HG02852 (cell line): ENCODE measurements at regions not wholly inside any gene's neighbourhood (a gene's known extent, or its start where the extent isn't known, plus 50 kb on each side); places are given as distances from the start of the nearest gene placed in this dataset.
A peak's percentile ranks its signal among the peaks of the same experiment; 100 is the strongest.
"Not testable (repeated sequence)": the region's sequence is repeated elsewhere in the genome, so short reads cannot be mapped to it uniquely, and the experiment has no call there.

Experiments used
- ATAC-seq: cut with Tn5 transposase; IDR thresholded peaks from one replicate; pipeline ENCODE4 v1.9.1; 2021; ENCODE audit warnings: mild to moderate bottlenecking, moderate library complexity; ENCODE audit not compliant: unreplicated experiment

DNA sequence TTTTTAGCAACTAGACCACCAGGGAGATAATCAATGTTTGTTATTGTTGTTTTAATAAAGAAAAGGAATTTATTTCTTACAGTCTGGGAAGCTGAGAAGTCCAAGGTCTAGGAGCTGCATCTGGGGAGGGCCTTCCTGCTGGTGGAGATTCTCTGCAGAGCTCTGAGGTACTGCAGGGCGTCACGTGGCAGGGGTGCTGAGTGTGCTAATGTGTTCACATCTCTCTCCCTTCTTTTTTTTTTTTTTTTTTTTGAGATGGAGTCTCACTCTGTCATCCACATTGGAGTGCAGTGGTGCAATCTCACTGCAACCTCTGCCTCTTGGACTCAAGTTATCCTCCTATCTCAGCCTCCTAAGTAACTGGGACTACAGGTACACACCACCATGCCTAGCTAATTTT is 150.9 kb upstream of the TRIM24 start:
- no peak for ATAC-seq

DNA sequence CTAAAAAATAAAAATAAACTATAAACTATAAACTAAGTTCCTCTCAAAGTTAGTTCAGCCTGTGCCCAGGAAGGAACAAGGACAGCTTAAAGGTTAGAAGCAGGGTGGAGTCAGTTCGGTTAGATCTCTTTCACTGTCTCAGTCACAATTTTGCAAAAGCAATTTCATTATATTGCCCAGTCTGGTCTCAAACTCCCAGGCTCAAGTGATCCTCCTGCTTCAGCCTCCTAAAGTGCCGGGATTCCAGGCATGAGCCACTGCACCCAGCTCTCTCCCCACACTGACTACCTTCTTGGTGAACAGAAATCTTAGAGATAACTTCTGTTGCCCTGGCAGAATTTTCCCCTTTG is 146.3 kb upstream of the TRIM24 start:
- ATAC-seq, result no peak

DNA sequence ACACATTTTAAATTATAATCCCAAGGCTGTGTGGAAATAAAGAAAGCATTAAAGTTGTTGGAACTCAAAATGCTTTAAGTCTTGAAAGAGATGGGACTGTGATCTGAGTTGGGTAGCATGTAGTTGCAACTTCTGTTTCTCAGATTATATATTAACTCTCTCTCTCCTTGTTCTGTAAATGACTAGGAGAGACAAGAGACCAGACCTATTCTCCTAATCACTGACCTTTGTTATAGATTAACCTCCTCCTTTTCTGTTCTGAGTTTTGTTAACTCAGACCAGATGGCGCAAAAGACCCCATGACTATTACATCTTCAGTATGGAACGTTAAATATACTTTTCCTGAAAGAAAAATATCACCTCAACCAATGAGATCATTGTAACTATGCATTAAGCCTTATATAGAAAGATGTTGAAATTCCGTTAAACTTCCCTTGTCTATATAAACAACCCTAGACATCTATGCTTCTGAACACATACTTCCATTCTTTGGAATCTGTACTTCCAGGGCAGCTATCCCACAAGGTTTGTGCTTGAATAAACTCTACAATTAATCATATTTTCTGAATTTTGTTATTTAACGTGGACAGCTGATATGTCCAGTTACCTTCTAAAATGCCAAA is 143.5 kb upstream of the TRIM24 start:
- ATAC-seq, result peak; percentile 93

DNA sequence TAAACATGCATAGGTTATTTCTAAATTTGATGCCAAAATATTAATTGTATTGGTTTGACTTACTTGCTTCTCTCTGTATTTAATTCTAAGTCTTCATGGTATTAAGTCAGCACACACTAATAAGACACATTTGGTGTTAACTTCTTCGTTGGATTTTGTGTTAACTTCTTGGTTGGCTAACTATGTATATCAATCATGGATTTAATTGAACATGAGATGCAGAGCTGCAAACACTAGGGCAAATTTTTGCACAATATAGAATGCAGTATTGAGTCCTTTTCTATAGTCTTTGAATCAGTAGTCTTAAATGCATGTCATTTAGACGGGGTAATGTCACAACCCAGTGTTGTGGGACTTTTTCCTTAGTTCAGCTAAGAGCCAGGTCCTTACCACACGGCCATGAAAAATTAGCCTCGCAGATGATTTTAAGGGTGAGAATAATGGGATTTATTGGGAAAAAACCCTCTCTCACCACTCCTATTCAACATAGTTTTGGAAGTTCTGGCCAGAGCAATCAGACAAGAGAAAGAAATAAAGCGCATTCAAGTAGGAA is 142.9 kb upstream of the TRIM24 start:
- ATAC-seq, result no peak

DNA sequence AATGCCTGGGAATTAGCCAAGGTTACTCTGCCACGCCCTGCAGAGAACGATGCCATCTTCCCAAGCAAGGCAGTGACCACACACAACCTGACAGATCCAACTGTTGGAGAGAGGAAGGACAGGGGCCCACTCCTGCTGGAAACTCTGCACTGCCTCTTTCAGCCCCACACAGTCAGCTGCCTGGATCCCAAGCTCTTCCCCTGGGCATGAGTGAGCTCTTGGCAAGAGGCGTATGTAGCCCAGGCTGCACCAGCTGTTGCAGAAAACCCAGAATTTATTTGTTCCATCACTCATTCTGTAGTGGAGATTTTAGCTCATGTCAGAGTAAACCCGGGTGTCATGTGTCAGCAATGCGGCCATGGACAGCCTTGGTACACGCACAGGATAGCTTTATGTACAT is 135.1 kb upstream of the TRIM24 start:
- ATAC-seq, result no peak

DNA sequence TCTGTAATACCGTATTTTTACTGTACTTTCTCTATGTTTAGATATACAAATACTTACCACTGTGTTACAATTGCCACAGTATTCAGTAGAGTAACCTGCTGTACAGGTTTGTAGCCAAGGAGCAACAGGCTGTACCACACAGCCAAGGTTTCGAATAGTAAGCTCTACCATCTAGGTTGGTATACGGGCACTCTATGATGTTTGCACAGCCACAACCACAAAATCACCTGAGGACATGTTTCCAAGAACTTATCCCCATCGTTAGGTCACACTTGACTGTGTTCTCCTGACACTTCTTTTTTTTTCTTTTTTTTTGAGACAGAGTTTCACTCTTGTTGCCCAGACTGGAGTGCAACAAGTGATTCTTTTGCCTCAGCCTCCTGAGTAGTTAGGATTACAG is 134.6 kb upstream of the TRIM24 start:
- ATAC-seq, result no peak

DNA sequence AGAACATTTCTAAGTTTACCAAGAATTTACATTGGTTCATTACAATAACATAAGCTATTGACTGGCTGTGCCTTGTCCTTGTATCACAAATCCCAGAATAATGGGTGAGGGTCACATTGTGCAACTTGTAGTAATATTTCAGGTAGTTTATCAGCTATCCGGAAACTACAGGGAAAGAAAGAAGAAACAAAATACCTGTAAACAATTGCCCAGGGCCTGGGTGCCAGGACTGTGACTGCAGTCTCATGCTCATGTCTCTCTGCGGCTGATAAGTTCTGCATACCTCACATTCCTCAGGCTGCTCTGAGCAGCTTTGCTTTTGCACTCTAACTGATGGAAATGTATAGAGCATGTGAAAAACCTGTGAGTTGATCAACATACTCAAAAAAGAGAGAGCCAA is 131.8 kb upstream of the TRIM24 start:
- no peak for ATAC-seq

DNA sequence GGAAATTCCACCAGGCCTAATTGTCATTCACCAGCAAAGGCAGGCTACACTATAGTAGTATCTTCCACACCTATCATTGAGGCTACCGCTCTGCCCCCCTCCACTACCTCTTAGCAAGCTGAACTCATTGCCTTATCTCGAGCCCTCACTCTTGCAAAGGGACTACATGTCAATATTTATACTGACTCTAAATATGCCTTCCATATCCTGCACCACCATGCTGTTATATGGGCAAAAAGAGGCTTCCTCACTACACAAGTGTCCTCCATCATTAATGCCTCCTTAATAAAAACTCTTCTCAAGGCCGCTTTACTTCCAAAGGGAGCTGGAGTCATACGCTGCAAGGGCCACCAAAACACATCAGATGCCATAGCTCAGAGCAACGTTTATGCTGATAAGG is 127.2 kb upstream of the TRIM24 start:
- not testable (repeated sequence) for ATAC-seq

DNA sequence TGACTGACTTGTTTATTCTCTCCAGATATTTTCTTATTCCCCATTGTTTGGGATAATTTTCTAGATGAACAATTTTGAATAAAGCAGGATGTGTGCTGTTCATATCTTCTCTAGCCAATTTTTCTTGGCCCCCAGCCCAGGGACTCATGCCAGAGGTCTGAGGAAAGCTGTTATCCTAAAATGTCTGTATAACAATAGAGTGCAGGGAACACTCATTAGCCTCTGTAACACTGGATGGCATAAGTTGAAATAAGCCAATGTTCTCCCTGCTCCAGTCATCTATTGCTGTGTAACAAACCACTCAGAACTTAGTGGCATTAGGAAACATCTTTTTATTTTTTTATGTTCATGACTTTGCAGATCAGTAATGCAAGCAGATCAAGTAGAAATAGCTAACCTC is 121.7 kb upstream of the TRIM24 start:
- ATAC-seq, result no peak

DNA sequence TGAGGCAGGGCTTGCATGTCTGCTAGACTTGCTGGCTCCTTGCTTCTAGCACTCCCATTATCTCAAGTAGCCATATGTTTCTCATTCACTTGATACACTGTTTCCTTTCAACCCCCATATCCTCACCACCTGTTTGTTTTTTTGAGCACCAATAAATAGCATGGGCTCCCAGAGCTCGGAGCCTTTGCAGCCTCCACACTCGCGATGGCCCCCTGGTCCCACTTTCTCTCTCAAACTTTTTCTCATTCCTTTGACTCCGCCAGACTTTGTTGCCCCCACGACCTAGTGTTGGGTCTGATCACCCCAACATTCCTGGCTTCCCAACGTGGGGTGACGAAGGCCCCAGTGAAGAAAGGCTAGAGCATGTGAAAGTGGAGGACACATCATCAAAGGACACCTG is 120.8 kb upstream of the TRIM24 start:
- ATAC-seq, result not testable (repeated sequence)

DNA sequence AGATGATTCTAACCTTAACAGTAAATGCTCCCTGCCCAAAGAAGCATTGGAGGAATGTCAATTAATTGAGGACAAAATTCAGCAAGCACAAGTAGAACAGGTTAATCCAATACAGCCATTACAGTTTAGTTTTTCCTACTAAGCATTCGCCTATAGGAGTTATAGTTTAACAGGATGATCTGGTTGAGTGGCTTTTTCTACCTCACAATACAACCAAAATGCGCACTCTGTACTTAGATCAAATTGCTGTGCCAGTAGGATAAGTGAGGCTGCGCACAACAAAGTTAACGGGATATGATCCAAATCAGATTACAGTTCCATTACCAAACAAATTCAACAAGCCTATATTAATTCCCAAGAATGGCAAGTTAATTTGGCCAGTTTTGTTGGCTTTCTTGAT is 117.1 kb upstream of the TRIM24 start:
- no peak for ATAC-seq

DNA sequence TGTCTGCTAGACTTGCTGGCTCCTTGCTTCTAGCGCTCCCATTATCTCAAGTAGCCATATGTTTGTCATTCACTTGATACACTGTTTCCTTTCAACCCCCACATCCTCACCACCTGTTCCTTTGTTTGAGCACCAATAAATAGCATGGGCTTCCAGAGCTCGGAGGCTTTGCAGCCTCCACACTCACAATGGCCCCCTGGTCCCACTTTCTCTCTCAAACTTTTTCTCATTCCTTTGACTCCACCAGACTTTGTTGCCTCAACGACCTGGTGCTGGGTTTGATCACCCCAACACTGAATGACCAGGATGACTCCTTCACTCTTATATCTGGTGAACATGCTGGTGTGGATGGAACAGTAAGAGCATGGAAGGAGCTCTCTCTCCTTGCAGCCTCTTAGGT is 114.5 kb upstream of the TRIM24 start:
- no peak for ATAC-seq

DNA sequence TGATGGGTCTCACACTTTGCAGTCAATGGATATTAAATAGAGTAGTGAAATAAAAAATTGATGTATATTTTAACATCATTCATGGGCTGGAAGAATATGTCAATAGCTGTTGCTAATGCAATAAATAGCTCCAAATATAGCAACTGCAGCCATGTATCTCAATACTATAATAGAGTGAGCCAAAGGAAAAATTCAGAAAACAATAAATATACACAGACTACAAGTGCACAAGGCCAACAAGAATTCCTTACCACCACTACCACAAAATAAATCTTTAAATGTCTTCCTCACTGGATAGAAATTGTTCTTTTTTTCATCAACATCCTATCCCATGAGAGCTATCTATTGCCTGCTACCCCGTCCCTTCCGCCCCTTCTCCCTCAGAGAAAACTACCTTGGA is 113.1 kb upstream of the TRIM24 start:
- ATAC-seq, result no peak

DNA sequence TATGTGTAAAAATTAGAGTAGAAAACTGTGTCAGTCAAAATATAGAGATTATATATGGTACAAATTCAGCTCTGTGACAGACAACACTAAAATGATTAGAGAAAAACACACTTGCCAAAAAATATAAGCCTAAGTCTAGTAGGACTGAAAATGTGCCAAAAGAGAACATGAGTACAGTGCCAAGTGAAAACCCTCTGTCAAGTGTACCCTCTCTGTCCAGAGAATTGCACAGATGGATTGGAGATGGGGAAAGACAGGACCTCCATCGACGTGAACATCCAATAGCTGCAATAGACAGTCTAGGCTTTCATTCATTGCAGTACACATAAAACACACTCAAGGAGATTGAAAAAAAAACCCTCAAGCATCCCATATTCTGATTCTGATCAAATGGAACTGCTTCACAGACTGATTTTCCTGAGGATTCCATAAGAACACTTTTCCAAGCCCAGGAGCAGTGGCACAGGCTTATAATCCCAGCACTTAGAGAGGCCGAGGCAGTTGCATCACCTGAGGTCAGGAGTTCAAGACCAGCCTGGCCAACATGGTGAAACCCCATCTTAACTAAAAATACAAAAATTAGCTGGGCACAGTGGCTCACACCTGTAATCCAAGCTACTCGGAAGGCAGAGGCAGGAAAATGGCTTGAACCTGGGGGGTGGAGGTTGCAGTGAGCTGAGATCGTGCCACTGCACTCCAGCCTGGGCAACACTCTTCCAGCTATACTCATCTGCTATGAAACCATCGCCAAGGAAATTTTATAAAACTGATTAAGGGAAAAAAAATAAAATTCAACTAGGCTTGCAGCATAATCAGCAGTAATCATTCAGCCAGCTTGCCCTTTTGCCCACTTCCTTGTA is 110.0 kb upstream of the TRIM24 start:
- ATAC-seq, result no peak

DNA sequence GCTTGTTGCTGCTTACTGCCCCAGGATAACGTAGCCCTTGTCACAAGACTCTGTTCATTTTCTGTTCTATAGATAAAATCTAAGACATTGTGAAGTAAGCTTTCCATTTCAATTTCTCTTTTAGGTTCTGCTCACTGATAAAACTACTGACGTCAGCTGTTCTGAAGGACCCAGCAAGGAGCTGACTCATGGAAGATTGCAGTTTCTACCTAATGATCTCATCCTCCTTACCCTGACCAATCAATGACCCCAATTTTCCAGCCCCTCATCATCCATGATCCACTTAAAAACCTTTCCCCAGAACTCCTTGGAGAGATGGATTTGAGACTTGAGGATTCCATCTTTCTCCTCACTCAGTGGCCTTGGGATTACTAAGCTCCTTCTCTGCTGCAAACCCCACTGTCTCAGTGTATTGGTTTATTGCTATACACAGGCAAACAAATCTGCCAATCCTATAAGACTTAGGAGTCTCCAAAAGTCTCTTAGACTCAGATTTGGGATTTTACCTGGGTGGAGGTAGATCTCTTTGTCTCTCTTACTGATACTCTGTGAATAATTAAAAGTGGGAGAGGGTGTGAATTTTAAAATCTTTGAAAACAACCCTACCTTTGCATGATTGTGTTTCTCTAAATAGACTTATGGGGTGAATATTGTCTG is 109.2 kb upstream of the TRIM24 start:
- ATAC-seq, result no peak

DNA sequence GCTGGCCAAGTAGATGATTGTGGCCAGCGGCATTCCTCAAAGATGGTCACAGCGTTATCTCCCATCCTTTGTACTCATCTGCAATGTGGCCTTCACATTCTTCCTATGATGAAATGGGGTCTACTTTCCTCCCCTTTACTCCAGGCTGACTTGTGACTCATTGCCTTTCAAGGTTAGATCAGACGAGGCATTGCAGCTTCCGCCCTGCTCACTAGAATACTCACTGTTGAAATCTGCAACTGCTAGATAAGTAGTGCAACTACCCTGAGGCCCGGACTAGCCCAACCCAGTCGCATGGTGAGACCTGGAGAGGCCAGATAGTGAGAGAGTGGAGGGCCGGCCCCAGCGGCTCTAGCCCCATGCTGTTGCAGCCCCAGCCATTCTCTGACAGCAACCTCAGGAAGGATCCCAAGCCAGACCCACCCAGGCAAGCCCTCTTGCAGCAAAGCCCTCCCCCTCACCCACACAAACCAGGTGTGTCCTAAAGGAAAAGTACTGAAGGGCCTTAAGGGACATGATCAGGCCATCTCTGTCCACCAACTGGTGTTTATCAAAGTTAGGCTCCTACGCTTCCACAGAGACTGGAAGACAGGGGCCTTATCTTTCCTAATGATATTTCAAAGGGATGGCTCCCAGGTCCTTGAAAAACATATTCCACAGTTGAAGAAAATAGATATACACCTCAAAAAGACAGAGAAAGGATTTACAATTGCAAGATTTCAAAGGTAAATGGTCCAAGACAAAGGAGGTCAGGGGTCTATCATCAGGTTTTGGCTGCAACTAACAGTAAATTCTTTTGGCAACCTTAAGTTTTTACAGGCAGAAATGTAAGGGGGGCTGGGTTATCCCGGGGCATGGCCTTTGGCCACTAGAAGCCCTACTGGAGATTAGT is 107.2 kb upstream of the TRIM24 start:
- no peak for ATAC-seq

DNA sequence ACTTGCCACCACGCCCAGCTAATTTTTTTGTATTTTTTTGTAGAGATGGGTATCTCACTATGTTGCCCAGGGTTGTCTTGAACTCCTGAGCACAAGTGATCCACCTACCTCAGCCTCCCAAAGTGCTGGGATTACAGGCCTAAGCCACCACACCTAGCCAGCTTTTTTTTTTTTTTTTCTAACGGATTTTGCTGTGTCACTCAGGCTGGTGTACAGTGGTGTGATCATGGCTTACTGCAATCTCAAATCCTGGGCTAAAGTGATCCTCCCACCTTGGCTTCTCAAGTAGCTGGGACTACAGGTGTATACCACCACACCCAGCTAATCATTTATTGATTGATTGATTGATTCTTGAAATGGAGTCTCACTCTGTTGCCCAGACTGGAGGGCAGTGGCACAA is 106.0 kb upstream of the TRIM24 start:
- no peak for ATAC-seq

DNA sequence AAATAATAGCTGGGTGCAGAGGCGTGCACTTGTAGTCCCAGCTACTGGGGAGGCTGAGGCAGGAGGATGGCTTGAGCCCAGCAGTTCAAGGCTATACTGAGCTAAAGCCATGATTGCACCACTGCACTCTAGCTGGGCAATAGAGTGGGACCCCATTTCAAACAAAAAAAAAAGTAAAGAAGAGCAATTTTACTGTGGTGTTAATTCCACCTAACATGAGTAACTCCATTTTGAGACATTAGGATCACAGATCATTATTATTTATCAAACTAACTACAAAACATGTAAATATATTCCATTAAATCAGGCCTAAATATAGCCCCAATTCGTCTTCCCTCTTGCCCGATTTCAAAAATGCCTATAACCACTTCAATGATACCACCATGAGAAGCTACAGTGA is 104.8 kb upstream of the TRIM24 start:
- no peak for ATAC-seq

DNA sequence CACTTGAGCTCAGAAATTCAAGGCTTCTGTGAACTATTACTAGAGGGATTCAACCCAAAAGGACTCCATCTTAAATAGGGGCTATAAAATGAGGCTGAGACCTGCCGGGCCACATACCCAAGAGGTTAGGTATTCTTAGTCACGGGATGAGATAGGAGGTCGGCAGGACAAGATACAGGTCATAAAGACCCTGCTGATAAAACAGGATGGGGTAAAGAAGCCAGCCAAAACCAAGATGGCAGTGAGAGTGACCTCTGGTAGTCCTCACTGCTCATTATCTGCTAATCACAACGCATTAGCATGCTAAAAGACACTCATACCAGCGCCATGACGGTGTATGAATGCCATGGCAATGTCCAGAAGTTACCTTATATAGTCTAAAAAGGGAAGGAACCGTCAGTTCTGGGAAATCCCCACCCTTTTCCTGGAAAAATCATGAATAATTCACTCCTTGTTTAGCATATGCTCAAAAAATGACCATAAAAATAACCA is 101.2 kb upstream of the TRIM24 start:
- no peak for ATAC-seq

DNA sequence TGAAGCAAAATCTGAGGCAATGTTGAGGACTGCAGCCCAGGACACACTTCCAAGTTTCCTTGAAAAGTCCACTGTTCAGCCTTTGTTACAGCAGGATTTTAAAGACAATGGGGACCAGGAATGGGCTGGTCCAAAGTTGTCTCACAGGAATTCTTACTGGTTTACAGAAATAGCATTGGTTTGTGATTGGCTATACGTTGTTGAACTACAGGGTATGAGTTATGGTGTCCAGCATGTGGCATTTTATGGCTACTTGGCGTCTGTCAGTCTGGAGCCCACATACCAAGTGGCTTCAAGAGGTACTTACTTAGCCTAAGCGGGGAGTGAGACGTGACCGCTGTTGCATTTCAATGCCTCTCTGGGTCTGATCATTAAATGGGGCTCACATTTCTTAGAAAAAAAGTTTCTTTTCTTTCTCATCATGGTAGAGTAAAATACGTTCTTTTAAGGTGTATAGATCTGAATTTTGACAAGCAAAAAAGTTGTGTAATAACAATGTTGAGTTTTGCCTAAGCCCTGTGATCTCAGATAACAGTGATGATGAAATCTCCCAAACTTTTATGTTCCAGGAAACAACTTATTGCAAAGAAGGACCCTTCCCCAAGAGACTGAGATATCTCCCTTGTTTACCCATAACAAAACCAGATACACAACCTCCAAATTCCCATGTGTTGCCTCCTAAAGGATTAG is 100.0 kb upstream of the TRIM24 start:
- no peak for ATAC-seq
